ENCODE measurements at regions not wholly inside any gene's neighbourhood (a gene's known extent, or its start where the extent isn't known, plus 50 kb on each side); places are given as distances from the start of the nearest gene placed in this dataset.

GRCh38 chr2:84214455-84214854 is 244.6 kb downstream of the SUCLG1 start:
- TF ChIP-seq CTCF (IDR thresholded peaks at IDR 0.05) (no peak), POLR2A (IDR thresholded peaks at IDR 0.05) (no peak)

Measured in heart left ventricle (tissue), 13 donors.